ENCODE measurements at regions not wholly inside any gene's neighbourhood (a gene's known extent, or its start where the extent isn't known, plus 50 kb on each side); places are given as distances from the start of the nearest gene placed in this dataset.

DNA sequence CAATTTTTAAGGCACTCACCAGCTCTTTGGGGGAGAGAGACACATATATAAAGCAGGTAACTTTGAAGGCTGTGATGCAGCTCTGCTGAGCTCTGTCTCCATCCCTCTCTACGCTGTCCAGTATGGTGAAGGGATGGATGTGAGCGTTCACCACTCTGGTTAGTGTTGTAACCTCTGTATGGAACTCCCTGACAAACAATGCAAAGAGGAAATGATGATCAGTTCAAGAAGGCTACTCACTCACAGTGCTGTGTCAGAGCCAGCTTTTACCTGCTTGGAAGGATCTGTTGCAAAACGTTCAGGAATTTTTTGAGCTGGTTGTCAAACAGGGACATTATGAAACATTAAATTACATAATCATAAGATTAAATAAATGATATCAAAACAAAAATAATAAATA is 90.8 kb upstream of the SLC10A2 start:
- H2BK5ac ChIP-seq (ENCODE audit: low read depth, low read length, poor library complexity, severe bottlenecking), result no peak overlapping the region
- DNase-seq (no peak), ATAC-seq (ENCODE audit: low read depth) (no peak)
- intact Hi-C loops (cut with micrococcal nuclease), result no loop called here
- in situ Hi-C loops (cut with MboI; ENCODE audit: low sequenced_read_pairs), result no loop called here
- H3K23ac ChIP-seq (ENCODE audit: low read depth, low read length), result no peak overlapping the region
- H3K18ac ChIP-seq (ENCODE audit: low read depth, low read length), result no peak overlapping the region
- no peak overlapping the region for H3K4me2 ChIP-seq (ENCODE audit: low read depth, low read length)
- no peaks in the 10 kb centered on the region for H3K27me3 ChIP-seq (ENCODE audit: control insufficient read depth, insufficient read depth, low read length)
- POLR2A ChIA-PET (ENCODE audit: unreplicated experiment), result no interaction called here
- peaks cover 17% of the 10 kb centered on the region for H3K9me3 ChIP-seq (ENCODE audit: control insufficient read depth, insufficient read depth, low read length)
- H3K14ac ChIP-seq (replicated peaks; ENCODE audit: low read depth, low read length), result no peak overlapping the region
- no peaks in the 10 kb centered on the region for H3K9me1 ChIP-seq (ENCODE audit: insufficient read depth, low read length)
- H3K36me3 ChIP-seq (ENCODE audit: control insufficient read depth, insufficient read depth, low read length), result no peaks in the 10 kb centered on the region
- H4K5ac ChIP-seq (ENCODE audit: low read depth, low read length), result no peak overlapping the region
- no peak overlapping the region for H3K27ac ChIP-seq (ENCODE audit: insufficient read depth, low read length)
- no peak overlapping the region for H2BK20ac ChIP-seq (ENCODE audit: low read depth, low read length)
- no peak overlapping the region for H2AK9ac ChIP-seq (replicated peaks; ENCODE audit: low read depth, low read length, poor library complexity)
- WGBS, 2 experiments (ENCODE audit: extremely low coverage in 2 of 2, insufficient read length in 1 of 2), result 68% methylated on average over 2 of the region's 3 CpGs; no CpG with 5 or more reads in 1 of the 2 experiments
- no peak for TF ChIP-seq RCOR1 (IDR thresholded peaks at IDR 0.05; ENCODE audit: insufficient replicate concordance, low read length)
- no peak for TF ChIP-seq RFX5 (IDR thresholded peaks at IDR 0.05; ENCODE audit: low read depth, low read length)
- TF ChIP-seq MXI1 (IDR thresholded peaks at IDR 0.05; ENCODE audit: borderline replicate concordance, low read depth, low read length), result no peak
- no peak for TF ChIP-seq NFE2L2 (IDR thresholded peaks at IDR 0.05; ENCODE audit: low read depth, low read length)
- no peak for TF ChIP-seq MAZ (IDR thresholded peaks at IDR 0.05; ENCODE audit: borderline replicate concordance, low read depth, low read length)
- no peaks in the 10 kb centered on the region for H4K20me1 ChIP-seq (ENCODE audit: insufficient read depth, low read length)
- no peak overlapping the region for H3K9ac ChIP-seq (ENCODE audit: low read depth, low read length)
- no peak overlapping the region for H3K4ac ChIP-seq (ENCODE audit: low read depth, low read length)
- BruUV-seq (replicated peaks), result no TSS peak
- no peak overlapping the region for H3K4me3 ChIP-seq (ENCODE audit: insufficient read depth, low read depth, low read length)
- dilution Hi-C loops (cut with HindIII; ENCODE audit: low sequenced_read_pairs, unreplicated experiment), result no loop called here
- no peak overlapping the region for H4K91ac ChIP-seq (ENCODE audit: insufficient read depth, low read depth, low read length)
- no peak overlapping the region for H2AK5ac ChIP-seq (ENCODE audit: low read depth, low read length)
- H2AFZ ChIP-seq (replicated peaks; ENCODE audit: low read length, poor library complexity), result no peak overlapping the region
- no peaks in the 10 kb centered on the region for H3K79me1 ChIP-seq (ENCODE audit: low read depth in 1 of 2, low read length in 2 of 2)
- H4K8ac ChIP-seq (ENCODE audit: low read depth in 2 of 2, low read length in 2 of 2), result no peak overlapping the region
- H2BK15ac ChIP-seq (ENCODE audit: low read depth, low read length), result no peak overlapping the region
- no peak overlapping the region for H2BK120ac ChIP-seq (ENCODE audit: low read depth, low read length)
- H3K56ac ChIP-seq (ENCODE audit: extremely low read depth, insufficient read depth, low read length), result no peak overlapping the region
- CTCF ChIA-PET, result no interaction called here
- no peaks in the 10 kb centered on the region for H3K4me1 ChIP-seq (ENCODE audit: control insufficient read depth, insufficient read depth, low read length)

Data from IMR-90 (cell line).